GM18951 (cell line): ENCODE measurements at regions not wholly inside any gene's neighbourhood (a gene's known extent, or its start where the extent isn't known, plus 50 kb on each side); places are given as distances from the start of the nearest gene placed in this dataset.
"Not testable (repeated sequence)": the region's sequence is repeated elsewhere in the genome, so short reads cannot be mapped to it uniquely, and the experiment has no call there.

Source experiments
- POLR2A ChIP-seq: IDR thresholded peaks from 4 replicates; pipeline ENCODE4 v1.6.1; 2011; ENCODE audit warnings: mild to moderate bottlenecking; ENCODE audit not compliant: insufficient read length, insufficient read depth; ENCODE audit errors: extremely low read depth
- in situ Hi-C: fragments of 300-500 bp; cut with MboI; formaldehyde crosslinking; loops from one replicate; pipeline ENCODE4 v1.12.0; 2022; ENCODE audit warnings: low sequenced_read_pairs, mixed read lengths, inconsistent platforms; ENCODE audit not compliant: unreplicated experiment

- in situ Hi-C loops = not testable (repeated sequence)
These were observed 52.5 kb upstream of the CCDC71L start for GRCh38 chr7:106713452-106713851.

GRCh38 chr7:106714590-106715442 lies 53.9 kb upstream of the CCDC71L start:
- in situ Hi-C loops = not testable (repeated sequence)

GRCh38 chr7:106715730-106716129 lies 54.8 kb upstream of the CCDC71L start:
- in situ Hi-C loops = no loop called here
- no peak for TF ChIP-seq POLR2A

- no peak for TF ChIP-seq POLR2A
- in situ Hi-C loops = no loop called here
These were observed 56.4 kb upstream of the CCDC71L start for GRCh38 chr7:106717254-106717954.

GRCh38 chr7:106717955-106718871 lies 57.3 kb upstream of the CCDC71L start:
- in situ Hi-C loops = no loop called here
- no peak for TF ChIP-seq POLR2A

- in situ Hi-C loops = no loop called here
- no peak for TF ChIP-seq POLR2A
These were observed 59.7 kb upstream of the CCDC71L start for GRCh38 chr7:106720641-106721040.

GRCh38 chr7:106721816-106722785 lies 61.1 kb upstream of the CCDC71L start:
- no peak for TF ChIP-seq POLR2A

GRCh38 chr7:106723398-106723797 lies 62.4 kb upstream of the CCDC71L start:
- in situ Hi-C loops = no loop called here
- no peak for TF ChIP-seq POLR2A

More at GRCh38 chr7:106721816-106722785, 61.1 kb upstream of the CCDC71L start:
- in situ Hi-C loops = no loop called here

- no peak for TF ChIP-seq POLR2A
- in situ Hi-C loops = loop anchor here (10.0 kb wide), 2 partner anchors 185 to 555 kb away; no protein-coding TSS in a partner anchor
These were observed 68.9 kb upstream of the CCDC71L start for GRCh38 chr7:106729720-106730385.

GRCh38 chr7:106731187-106731586 lies 70.2 kb upstream of the CCDC71L start:
- TF ChIP-seq POLR2A = no peak
- in situ Hi-C loops = loop anchor here (10.0 kb wide), 2 partner anchors 186 to 556 kb away; no protein-coding TSS in a partner anchor

GRCh38 chr7:106731646-106732444 lies 70.9 kb upstream of the CCDC71L start:
- in situ Hi-C loops = loop anchor here (10.0 kb wide), 2 partner anchors 187 to 557 kb away; no protein-coding TSS in a partner anchor
- TF ChIP-seq POLR2A = no peak
